ENCODE measurements at regions not wholly inside any gene's neighbourhood (a gene's known extent, or its start where the extent isn't known, plus 50 kb on each side); places are given as distances from the start of the nearest gene placed in this dataset.

DNA sequence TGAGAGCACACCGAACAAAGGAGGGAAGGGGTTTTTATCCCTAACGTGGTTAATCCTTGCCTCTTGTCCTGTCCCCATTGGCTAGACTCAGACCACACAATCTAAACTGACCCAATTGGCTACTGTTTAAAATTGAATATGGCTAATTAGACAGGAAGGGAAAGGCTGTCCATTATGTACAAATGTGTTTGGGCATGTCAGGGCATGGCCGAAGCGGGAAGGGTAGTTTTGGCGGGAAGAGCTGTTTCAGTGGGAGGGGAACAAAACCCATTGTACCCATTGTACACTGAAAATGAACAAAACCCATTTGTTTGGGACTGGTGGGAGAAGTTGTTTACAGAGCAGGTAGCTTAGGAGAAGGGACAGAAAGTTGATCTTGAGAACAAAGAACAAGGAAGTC, 330.9 kb upstream of the POU1F1 start:
- Histone ChIP-seq H3K4me1 (ENCODE audit: insufficient read depth, low read length) (no peaks in the 10 kb centered on the region), H3K79me2 (ENCODE audit: insufficient read depth, low read length) (no peaks in the 10 kb centered on the region), H4K20me1 (ENCODE audit: insufficient read depth, low read length) (no peaks in the 10 kb centered on the region), H2AFZ (ENCODE audit: low read length) (no peak overlapping the region), H3K4me3 (ENCODE audit: insufficient read depth, low read length) (no peak overlapping the region), H3K4me2 (ENCODE audit: insufficient read depth, low read length) (no peak overlapping the region), H3K36me3 (ENCODE audit: insufficient read depth, low read length) (no peaks in the 10 kb centered on the region), H3K9me3 (ENCODE audit: low read depth, low read length) (peaks cover 2% of the 10 kb centered on the region), H3K27me3 (ENCODE audit: insufficient read depth, low read length) (no peaks in the 10 kb centered on the region), H3K27ac (ENCODE audit: low read depth, low read length) (no peak overlapping the region)
- TF ChIP-seq, protein P1, sequence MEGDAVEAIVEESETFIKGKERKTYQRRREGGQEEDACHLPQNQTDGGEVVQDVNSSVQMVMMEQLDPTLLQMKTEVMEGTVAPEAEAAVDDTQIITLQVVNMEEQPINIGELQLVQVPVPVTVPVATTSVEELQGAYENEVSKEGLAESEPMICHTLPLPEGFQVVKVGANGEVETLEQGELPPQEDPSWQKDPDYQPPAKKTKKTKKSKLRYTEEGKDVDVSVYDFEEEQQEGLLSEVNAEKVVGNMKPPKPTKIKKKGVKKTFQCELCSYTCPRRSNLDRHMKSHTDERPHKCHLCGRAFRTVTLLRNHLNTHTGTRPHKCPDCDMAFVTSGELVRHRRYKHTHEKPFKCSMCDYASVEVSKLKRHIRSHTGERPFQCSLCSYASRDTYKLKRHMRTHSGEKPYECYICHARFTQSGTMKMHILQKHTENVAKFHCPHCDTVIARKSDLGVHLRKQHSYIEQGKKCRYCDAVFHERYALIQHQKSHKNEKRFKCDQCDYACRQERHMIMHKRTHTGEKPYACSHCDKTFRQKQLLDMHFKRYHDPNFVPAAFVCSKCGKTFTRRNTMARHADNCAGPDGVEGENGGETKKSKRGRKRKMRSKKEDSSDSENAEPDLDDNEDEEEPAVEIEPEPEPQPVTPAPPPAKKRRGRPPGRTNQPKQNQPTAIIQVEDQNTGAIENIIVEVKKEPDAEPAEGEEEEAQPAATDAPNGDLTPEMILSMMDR (IDR thresholded peaks at IDR 0.05; ENCODE audit: extremely low read depth, low read depth, low read length) = no peak
- no peak for DNase-seq (ENCODE audit: insufficient read length, low spot score, missing footprints)

DNA sequence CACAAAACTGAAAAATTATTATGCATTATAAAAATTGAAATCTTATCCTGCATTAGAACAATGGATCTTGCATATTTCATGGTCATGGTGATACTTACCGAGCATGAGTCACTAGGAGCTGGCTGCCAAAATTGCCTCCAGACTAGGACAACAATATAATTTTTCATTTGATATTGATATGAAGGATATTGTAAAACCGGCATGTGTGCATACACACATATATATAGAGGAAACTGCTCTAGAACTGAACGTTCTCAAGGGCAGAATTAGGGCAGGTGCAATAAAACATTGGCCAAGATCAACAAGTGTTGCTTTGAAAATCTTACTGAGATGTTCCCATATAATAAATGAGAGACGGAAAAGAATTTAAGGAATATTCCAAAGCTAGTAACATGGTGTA, 319.4 kb upstream of the POU1F1 start:
- no peaks in the 10 kb centered on the region for H3K79me2 ChIP-seq (ENCODE audit: insufficient read depth, low read length)
- no peak for DNase-seq (ENCODE audit: insufficient read length, low spot score, missing footprints)

DNA sequence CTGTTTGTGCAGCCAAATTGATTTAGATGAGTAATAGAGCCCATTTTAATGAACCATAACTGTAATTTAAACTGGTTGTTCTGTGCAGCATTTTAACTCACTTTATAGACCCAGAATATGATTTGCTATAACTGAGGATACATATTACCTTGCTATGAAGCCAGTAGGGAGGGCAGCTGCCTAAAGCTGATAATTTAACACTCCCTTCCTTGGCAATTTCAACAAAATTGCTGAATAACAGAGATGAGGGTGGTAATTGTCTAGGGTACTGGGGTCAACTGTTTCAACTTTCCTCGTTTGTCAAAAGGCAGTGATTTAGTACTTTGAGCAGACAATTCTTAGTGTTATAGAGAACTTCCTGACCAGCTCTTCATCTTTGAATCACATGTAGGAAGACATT, 304.9 kb upstream of the POU1F1 start:
- no peak overlapping the region for H3K4me3 ChIP-seq (ENCODE audit: insufficient read depth, low read length)
- H3K36me3 ChIP-seq (ENCODE audit: insufficient read depth, low read length) = no peaks in the 10 kb centered on the region
- H3K79me2 ChIP-seq (ENCODE audit: insufficient read depth, low read length) = no peaks in the 10 kb centered on the region
- no peaks in the 10 kb centered on the region for H3K9me3 ChIP-seq (ENCODE audit: low read depth, low read length)
- no peaks in the 10 kb centered on the region for H3K4me1 ChIP-seq (ENCODE audit: insufficient read depth, low read length)
- no peaks in the 10 kb centered on the region for H4K20me1 ChIP-seq (ENCODE audit: insufficient read depth, low read length)
- H3K4me2 ChIP-seq (ENCODE audit: insufficient read depth, low read length) = no peak overlapping the region
- DNase-seq (ENCODE audit: insufficient read length, low spot score, missing footprints) = no peak
- H3K27ac ChIP-seq (ENCODE audit: low read depth, low read length) = no peak overlapping the region
- no peaks in the 10 kb centered on the region for H3K27me3 ChIP-seq (ENCODE audit: insufficient read depth, low read length)
- TF ChIP-seq, protein P1 (IDR thresholded peaks at IDR 0.05; ENCODE audit: extremely low read depth, low read depth, low read length) = no peak
- no peak overlapping the region for H2AFZ ChIP-seq (ENCODE audit: low read length)

More for the DNA sequence above, 319.4 kb upstream of the POU1F1 start:
- Histone ChIP-seq H4K20me1 (ENCODE audit: insufficient read depth, low read length) (no peaks in the 10 kb centered on the region), H3K4me3 (ENCODE audit: insufficient read depth, low read length) (no peak overlapping the region), H3K27ac (ENCODE audit: low read depth, low read length) (no peak overlapping the region), H3K36me3 (ENCODE audit: insufficient read depth, low read length) (no peaks in the 10 kb centered on the region), H2AFZ (ENCODE audit: low read length) (no peak overlapping the region), H3K27me3 (ENCODE audit: insufficient read depth, low read length) (no peaks in the 10 kb centered on the region), H3K4me2 (ENCODE audit: insufficient read depth, low read length) (no peak overlapping the region), H3K4me1 (ENCODE audit: insufficient read depth, low read length) (no peaks in the 10 kb centered on the region), H3K9me3 (ENCODE audit: low read depth, low read length) (no peaks in the 10 kb centered on the region)
- TF ChIP-seq, protein P1 (IDR thresholded peaks at IDR 0.05; ENCODE audit: extremely low read depth, low read depth, low read length) = no peak

DNA sequence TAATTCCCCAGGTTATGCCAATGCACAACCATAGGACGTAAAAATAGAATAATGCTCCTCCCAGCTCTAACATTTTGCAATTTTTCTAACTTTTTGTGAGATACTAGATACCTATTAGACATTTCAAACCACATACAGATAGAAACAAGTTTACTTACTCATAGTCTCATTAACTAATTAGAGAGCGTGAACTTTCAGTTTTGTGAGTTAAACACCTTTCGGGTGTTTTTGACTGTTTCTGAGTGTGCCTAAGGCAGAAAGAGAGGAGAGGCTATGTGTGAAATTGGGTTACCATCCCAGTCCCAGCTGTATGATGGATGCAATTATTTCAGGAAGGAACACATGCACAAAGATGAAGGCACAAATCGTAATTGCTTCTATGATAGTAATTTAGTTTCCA, 300.4 kb upstream of the POU1F1 start:
- H3K4me1 ChIP-seq (ENCODE audit: insufficient read depth, low read length) = no peaks in the 10 kb centered on the region
- no peaks in the 10 kb centered on the region for H4K20me1 ChIP-seq (ENCODE audit: insufficient read depth, low read length)
- no peaks in the 10 kb centered on the region for H3K9me3 ChIP-seq (ENCODE audit: low read depth, low read length)
- H3K27me3 ChIP-seq (ENCODE audit: insufficient read depth, low read length) = no peaks in the 10 kb centered on the region
- no peak overlapping the region for H3K4me2 ChIP-seq (ENCODE audit: insufficient read depth, low read length)
- no peak for DNase-seq (ENCODE audit: insufficient read length, low spot score, missing footprints)
- H3K79me2 ChIP-seq (ENCODE audit: insufficient read depth, low read length) = no peaks in the 10 kb centered on the region
- H3K4me3 ChIP-seq (ENCODE audit: insufficient read depth, low read length) = no peak overlapping the region
- no peak overlapping the region for H3K27ac ChIP-seq (ENCODE audit: low read depth, low read length)
- H3K36me3 ChIP-seq (ENCODE audit: insufficient read depth, low read length) = no peaks in the 10 kb centered on the region
- no peak overlapping the region for H2AFZ ChIP-seq (ENCODE audit: low read length)
- TF ChIP-seq, protein P1 (IDR thresholded peaks at IDR 0.05; ENCODE audit: extremely low read depth, low read depth, low read length) = no peak

All from osteoblast (primary cell).